IMR-90 (cell line): ENCODE measurements at regions not wholly inside any gene's neighbourhood (a gene's known extent, or its start where the extent isn't known, plus 50 kb on each side); places are given as distances from the start of the nearest gene placed in this dataset.
A peak's percentile ranks its signal among the peaks of the same experiment; 100 is the strongest.

ENCODE experiments used
- ATAC-seq: fragments of 200-7000 bp; cut with Tn5 transposase; 2 replicates; pipeline ENCODE4 v1.9.1; 2020; ENCODE audit warnings: low read depth, mild to moderate bottlenecking, moderate library complexity
- BruUV-seq: library from RNA; stranded (reverse); fragments of 400-500 nt; replicated peaks from 2 replicates; lab custom pipeline; 2021; lab: Mats Ljungman, UMichigan
- CTCF ChIA-PET: fragments of 300-600 bp; formaldehyde crosslinking; extraction: SDS; loops from one replicate; lab custom pipeline; 2021; ENCODE audit warnings: antibody characterized with exemption; lab: Yijun Ruan, JAX
- POLR2A ChIA-PET: fragments of 300-600 bp; sonication (Branson Sonifier 250); formaldehyde crosslinking; loops from one replicate; lab custom pipeline; 2022; ENCODE audit warnings: antibody characterized with exemption; ENCODE audit not compliant: unreplicated experiment; lab: Charles Lee
- DNase-seq: peaks from one replicate; pipeline ENCODE4 v3.0.0; 2013
- H2AFZ ChIP-seq: replicated peaks from 2 replicates; pipeline ENCODE3; 2013; ENCODE audit warnings: low read length, mild to moderate bottlenecking; ENCODE audit not compliant: poor library complexity
- H2AK5ac ChIP-seq: 2 replicates; pipeline ENCODE4 v1.6.1; 2013; ENCODE audit warnings: low read depth, low read length, inconsistent platforms
- H2AK9ac ChIP-seq: replicated peaks from 2 replicates; pipeline ENCODE3; 2013; ENCODE audit warnings: mild to moderate bottlenecking, low read depth, low read length, moderate library complexity; ENCODE audit not compliant: poor library complexity
- H2BK120ac ChIP-seq: 2 replicates; pipeline ENCODE4 v1.6.1; 2013; ENCODE audit warnings: low read depth, low read length, inconsistent platforms
- H2BK15ac ChIP-seq: 3 replicates; pipeline ENCODE4 v1.6.1; 2013; ENCODE audit warnings: low read depth, low read length, inconsistent platforms
- H2BK20ac ChIP-seq: 2 replicates; pipeline ENCODE4 v1.6.1; 2013; ENCODE audit warnings: low read depth, mild to moderate bottlenecking, inconsistent platforms, low read length, moderate library complexity
- H2BK5ac ChIP-seq: 2 replicates; pipeline ENCODE4 v1.6.1; 2013; ENCODE audit warnings: mild to moderate bottlenecking, low read depth, low read length, inconsistent platforms; ENCODE audit not compliant: poor library complexity, severe bottlenecking
- H3K14ac ChIP-seq: replicated peaks from 2 replicates; pipeline ENCODE4 v1.6.1; 2013; ENCODE audit warnings: low read depth, low read length, inconsistent platforms
- H3K18ac ChIP-seq: 2 replicates; pipeline ENCODE4 v1.6.1; 2013; ENCODE audit warnings: low read depth, low read length, control low read depth
- H3K23ac ChIP-seq: 2 replicates; pipeline ENCODE4 v1.6.1; 2013; ENCODE audit warnings: low read depth, low read length, inconsistent platforms
- H3K27ac ChIP-seq: 2 replicates; pipeline ENCODE4 v1.5.1; 2013; ENCODE audit warnings: mild to moderate bottlenecking, control low read depth, low read length; ENCODE audit not compliant: insufficient read depth
- H3K27me3 ChIP-seq: 2 replicates; pipeline ENCODE4 v1.6.1; 2013; ENCODE audit warnings: low read length; ENCODE audit not compliant: control insufficient read depth, insufficient read depth
- H3K36me3 ChIP-seq: 2 replicates; pipeline ENCODE4 v1.6.1; 2013; ENCODE audit warnings: low read length, mixed read lengths; ENCODE audit not compliant: control insufficient read depth, insufficient read depth
- H3K4ac ChIP-seq: 2 replicates; pipeline ENCODE4 v1.6.1; 2013; ENCODE audit warnings: low read depth, low read length, inconsistent platforms
- H3K4me1 ChIP-seq: 2 replicates; pipeline ENCODE4 v1.6.1; 2013; ENCODE audit warnings: low read length, mixed read lengths; ENCODE audit not compliant: control insufficient read depth, insufficient read depth
- H3K4me2 ChIP-seq: 2 replicates; pipeline ENCODE4 v1.6.1; 2013; ENCODE audit warnings: low read depth, mild to moderate bottlenecking, control low read depth, low read length, moderate library complexity
- H3K4me3 ChIP-seq: 2 replicates; pipeline ENCODE4 v1.5.1; 2013; ENCODE audit warnings: low read depth, mild to moderate bottlenecking, control low read depth, low read length, moderate library complexity; ENCODE audit not compliant: insufficient read depth
- H3K56ac ChIP-seq: 2 replicates; pipeline ENCODE4 v1.6.1; 2013; ENCODE audit warnings: low read length, inconsistent platforms; ENCODE audit not compliant: insufficient read depth; ENCODE audit errors: extremely low read depth
- H3K79me1 ChIP-seq, 2 experiments: 2 replicates each; pipeline ENCODE4 v1.6.1; 2013; ENCODE audit warnings: low read length in 2 of 2, inconsistent platforms in 1 of 2, low read depth in 1 of 2
- H3K9ac ChIP-seq: 2 replicates; pipeline ENCODE4 v1.6.1; 2013; ENCODE audit warnings: low read depth, low read length, control low read depth
- H3K9me1 ChIP-seq: 2 replicates; pipeline ENCODE4 v1.6.1; 2013; ENCODE audit warnings: low read length, inconsistent platforms; ENCODE audit not compliant: insufficient read depth
- H3K9me3 ChIP-seq: 2 replicates; pipeline ENCODE4 v1.6.1; 2013; ENCODE audit warnings: low read length; ENCODE audit not compliant: control insufficient read depth, insufficient read depth
- H4K20me1 ChIP-seq: 2 replicates; pipeline ENCODE4 v1.6.1; 2013; ENCODE audit warnings: low read length, inconsistent platforms; ENCODE audit not compliant: insufficient read depth
- H4K5ac ChIP-seq: 2 replicates; pipeline ENCODE4 v1.6.1; 2013; ENCODE audit warnings: mild to moderate bottlenecking, low read depth, low read length, control low read depth
- H4K8ac ChIP-seq, 2 experiments: 2 replicates each; pipeline ENCODE4 v1.6.1; 2013; ENCODE audit warnings: low read depth in 2 of 2, low read length in 2 of 2, control low read depth in 1 of 2, inconsistent platforms in 1 of 2
- H4K91ac ChIP-seq: 2 replicates; pipeline ENCODE4 v1.6.1; 2013; ENCODE audit warnings: low read depth, low read length, inconsistent platforms; ENCODE audit not compliant: insufficient read depth
- CHD1 ChIP-seq: IDR thresholded peaks from 2 replicates; pipeline ENCODE4 v1.6.1; 2012; ENCODE audit warnings: low read depth, low read length, improper control_type of control experiment
- CTCF ChIP-seq: conservative IDR thresholded peaks from 2 replicates; pipeline ENCODE4 v1.5.1; 2012; ENCODE audit warnings: mild to moderate bottlenecking, low read depth, low read length, improper control_type of control experiment
- ELK1 ChIP-seq: fragments of 150-350 bp; IDR thresholded peaks from 2 replicates; pipeline ENCODE4 v1.6.1; 2016; ENCODE audit warnings: low read depth, mild to moderate bottlenecking, low read length, moderate library complexity, borderline replicate concordance
- MAFK ChIP-seq: IDR thresholded peaks from 2 replicates; pipeline ENCODE4 v1.6.1; 2012; ENCODE audit warnings: low read depth, low read length, improper control_type of control experiment
- MXI1 ChIP-seq: IDR thresholded peaks from 2 replicates; pipeline ENCODE4 v1.6.1; 2012; ENCODE audit warnings: low read depth, mild to moderate bottlenecking, low read length, moderate library complexity, borderline replicate concordance
- POLR2A ChIP-seq: IDR thresholded peaks from 2 replicates; pipeline ENCODE4 v1.6.1; 2012; ENCODE audit warnings: mild to moderate bottlenecking, low read depth, low read length
- RFX5 ChIP-seq: IDR thresholded peaks from 2 replicates; pipeline ENCODE4 v1.8.0; 2012; ENCODE audit warnings: low read depth, mild to moderate bottlenecking, low read length, moderate library complexity
- WGBS, 2 experiments: methylation state at CpG; one replicate each; pipeline versions ENCODE4 v1.1.5 to v1.1.7; 2013; ENCODE audit warnings: missing lambda C conversion rate in 2 of 2; ENCODE audit not compliant: insufficient read length in 1 of 2; ENCODE audit errors: extremely low coverage in 2 of 2; 5-methylcytosine and 5-hydroxymethylcytosine counted together
- dilution Hi-C: fragments of 300-500 bp; cut with HindIII; formaldehyde crosslinking; loops from one replicate; pipeline ENCODE4 v1.14.3; 2018; ENCODE audit warnings: low sequenced_read_pairs; ENCODE audit not compliant: unreplicated experiment
- in situ Hi-C: fragments of 300-500 bp; cut with MboI; formaldehyde crosslinking; loops from 3 replicates; pipeline ENCODE4 v1.14.3; 2019; ENCODE audit warnings: low sequenced_read_pairs, inconsistent platforms, mixed read lengths
- intact Hi-C: fragments of 100-400 bp; cut with micrococcal nuclease; formaldehyde crosslinking; loops from 2 replicates; pipeline ENCODE4 v1.10.0; 2022

DNA sequence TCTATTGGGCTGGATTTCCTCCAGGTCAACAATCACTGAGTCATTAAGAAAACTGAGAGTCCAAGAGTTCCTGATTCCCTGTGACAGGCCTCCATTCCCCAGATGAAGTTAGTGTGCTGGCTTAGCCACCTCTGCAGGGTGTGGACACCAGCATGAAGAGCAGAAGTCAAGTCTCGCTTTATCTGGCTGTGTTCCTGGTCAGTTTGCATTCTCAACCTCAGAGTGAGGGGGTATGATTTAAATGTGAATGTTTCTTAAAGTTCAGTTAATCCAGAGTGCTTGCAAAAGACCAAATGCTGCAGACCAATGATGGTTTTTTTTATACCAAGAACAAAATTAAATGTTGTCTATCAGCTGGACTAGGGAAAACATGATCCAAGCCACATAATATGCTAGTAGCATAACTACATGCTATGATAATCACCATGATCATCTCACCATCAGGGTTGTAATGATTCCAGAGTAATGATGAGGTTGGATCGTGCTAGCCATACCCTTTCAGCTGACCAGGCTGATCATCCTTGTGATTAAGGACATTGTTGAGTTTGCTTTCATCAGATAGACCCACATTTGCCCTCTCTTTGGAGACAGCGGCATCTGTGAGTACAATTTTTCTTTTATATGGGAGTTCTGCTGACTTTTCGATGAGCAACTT, 145.8 kb upstream of the ARHGAP20 start:
- Histone ChIP-seq H3K36me3 (no peaks in the 10 kb centered on the region), H3K4me1 (peaks cover 13% of the 10 kb centered on the region), H3K79me1 (no peaks in the 10 kb centered on the region), H3K4me3 (no peak overlapping the region), H3K9me3 (no peaks in the 10 kb centered on the region), H3K4ac (peak overlapping the region; percentile 12), H2BK120ac (no peak overlapping the region), H3K18ac (peak overlapping the region; percentile 10; the same call in 1 of the 2 replicates), H3K27me3 (no peaks in the 10 kb centered on the region; the same call in 1 of the 2 replicates), H3K23ac (no peak overlapping the region), H2AK5ac (0 out of 2 replicates have a peak overlapping the region, but pooled peaks have one; percentile 29), H4K8ac (0 out of 4 replicates have a peak overlapping the region, but pooled peaks of 1 of the 2 experiments have one; percentile 6), H4K91ac (0 out of 2 replicates have a peak overlapping the region, but pooled peaks have one; percentile 5), H3K56ac (no peak overlapping the region), H2BK5ac (no peak overlapping the region), H3K27ac (peak overlapping the region; percentile 36; the same call in 1 of the 2 replicates), H3K9ac (no peak overlapping the region), H2BK15ac (0 out of 3 replicates have a peak overlapping the region, but pooled peaks have one; percentile 5), H2BK20ac (peak overlapping the region; percentile 59), H2AFZ (no peak overlapping the region), H3K9me1 (0 out of 2 replicates have a peak, but pooled peaks cover 5% of the 10 kb centered on the region), H4K5ac (no peak overlapping the region; the same call in 1 of the 2 replicates), H4K20me1 (no peaks in the 10 kb centered on the region), H3K4me2 (no peak overlapping the region), H3K14ac (peak overlapping the region; percentile 10; the same call in 1 of the 2 replicates), H2AK9ac (peak overlapping the region; percentile 29)
- intact Hi-C loops (loop anchor here (5.0 to 10.0 kb wide), 2 partner anchors 143 to 374 kb away; partner anchors contain the start of gene ARHGAP20), dilution Hi-C loops (no loop called here), in situ Hi-C loops (no loop called here)
- WGBS, 2 experiments: no CpG with 5 or more reads among the region's 4 CpGs
- CTCF ChIA-PET: no interaction called here
- peak; percentile 65 for ATAC-seq
- TF ChIP-seq MXI1: no peak
- TF ChIP-seq CHD1: no peak
- TF ChIP-seq POLR2A: no peak
- no peak for TF ChIP-seq ELK1
- no peak for TF ChIP-seq RFX5
- no peak for TF ChIP-seq MAFK
- no peak for TF ChIP-seq CTCF
- no TSS peak for BruUV-seq
- POLR2A ChIA-PET: no interaction called here
- peak; percentile 61 for DNase-seq
